WTC11 (cell line): ENCODE measurements at regions not wholly inside any gene's neighbourhood (a gene's known extent, or its start where the extent isn't known, plus 50 kb on each side); places are given as distances from the start of the nearest gene placed in this dataset.

Experiments used
- ATAC-seq: fragments of 200-7000 bp; cut with Tn5 transposase; 2 replicates; pipeline ENCODE4 v1.10.0; 2021; ENCODE audit warnings: mild to moderate bottlenecking, moderate library complexity
- CTCF ChIA-PET: fragments of 300-600 bp; sonication (Branson Sonifier 250); formaldehyde crosslinking; loops from one replicate; lab custom pipeline; 2021; ENCODE audit warnings: antibody characterized with exemption; lab: Charles Lee
- POLR2A ChIA-PET: fragments of 350-600 bp; sonication (Branson Sonifier 250); formaldehyde crosslinking; loops from one replicate; lab custom pipeline; 2021; ENCODE audit warnings: antibody characterized with exemption; lab: Charles Lee
- DNase-seq: peaks from one replicate; pipeline ENCODE4 v3.0.0; 2021; ENCODE audit warnings: low spot score
- H3K27ac Mint-ChIP-seq: 2 replicates; pipeline ENCODE4 v1.8.0; 2021; ENCODE audit warnings: mixed read lengths
- H3K27me3 Mint-ChIP-seq: 2 replicates; pipeline ENCODE4 v1.8.0; 2021; ENCODE audit warnings: low read depth, mild to moderate bottlenecking, moderate library complexity, mixed read lengths
- H3K36me3 Mint-ChIP-seq: 2 replicates; pipeline ENCODE4 v1.8.0; 2021; ENCODE audit warnings: mixed read lengths
- H3K4me1 Mint-ChIP-seq: 2 replicates; pipeline ENCODE4 v1.8.0; 2022; ENCODE audit warnings: mixed read lengths
- H3K4me3 Mint-ChIP-seq: 2 replicates; pipeline ENCODE4 v1.8.0; 2021; ENCODE audit warnings: mild to moderate bottlenecking, moderate library complexity, mixed read lengths
- H3K9me3 Mint-ChIP-seq: 2 replicates; pipeline ENCODE4 v1.8.0; 2021; ENCODE audit warnings: mixed read lengths
- ATF2 ChIP-seq: sonication (generic); formaldehyde crosslinking; IDR thresholded peaks from 2 replicates; pipeline ENCODE4 v1.8.1; 2022; ENCODE audit warnings: low read depth, missing genetic modification reagents, borderline replicate concordance
- ESRRA ChIP-seq: sonication (generic); formaldehyde crosslinking; IDR thresholded peaks from 2 replicates; pipeline ENCODE4 v1.8.1; 2022; ENCODE audit warnings: mild to moderate bottlenecking, missing genetic modification reagents, borderline replicate concordance
- FOXP1 ChIP-seq: sonication (generic); formaldehyde crosslinking; IDR thresholded peaks from 2 replicates; pipeline ENCODE4 v1.8.0; 2022; ENCODE audit warnings: missing genetic modification reagents, mild to moderate bottlenecking, moderate library complexity, borderline replicate concordance
- JAZF1 ChIP-seq: fragments of 250-450 bp; sonication (Bioruptor Pico); IDR thresholded peaks from 2 replicates; pipeline ENCODE4 v1.9.0; 2021; ENCODE audit warnings: moderate library complexity, mild to moderate bottlenecking, inconsistent platforms
- MXD4 ChIP-seq: fragments of 250-450 bp; sonication (Bioruptor Pico); IDR thresholded peaks from 2 replicates; pipeline ENCODE4 v1.8.0; 2021; ENCODE audit warnings: mild to moderate bottlenecking, moderate library complexity, borderline replicate concordance
- MYBL2 ChIP-seq: sonication (generic); formaldehyde crosslinking; IDR thresholded peaks from 2 replicates; pipeline ENCODE4 v1.8.1; 2023; ENCODE audit warnings: mild to moderate bottlenecking, moderate library complexity, missing genetic modification reagents
- NFATC4 ChIP-seq: fragments of 250-450 bp; sonication (Bioruptor Pico); IDR thresholded peaks from 2 replicates; pipeline ENCODE4 v1.9.0; 2021; ENCODE audit warnings: mild to moderate bottlenecking
- SMAD4 ChIP-seq: sonication (generic); formaldehyde crosslinking; IDR thresholded peaks from 2 replicates; pipeline ENCODE4 v1.8.0; 2022; ENCODE audit warnings: mild to moderate bottlenecking, missing genetic modification reagents
- TEAD4 ChIP-seq: sonication (generic); formaldehyde crosslinking; IDR thresholded peaks from 2 replicates; pipeline ENCODE4 v1.8.0; 2022; ENCODE audit warnings: mild to moderate bottlenecking, missing genetic modification reagents
- ZNF281 ChIP-seq: sonication (generic); formaldehyde crosslinking; IDR thresholded peaks from 2 replicates; pipeline ENCODE4 v1.8.0; 2023; ENCODE audit warnings: mild to moderate bottlenecking, missing genetic modification reagents
- TF ChIP-seq, protein P1 (sequence below): sonication (generic); formaldehyde crosslinking; conservative IDR thresholded peaks from 2 replicates; pipeline ENCODE4 v1.8.1; 2023; ENCODE audit warnings: mild to moderate bottlenecking, low read depth, missing genetic modification reagents, moderate library complexity
- TF ChIP-seq, protein P2 (sequence below): fragments of 250-450 bp; sonication (Bioruptor Pico); IDR thresholded peaks from 2 replicates; pipeline ENCODE4 v1.9.0; 2021; ENCODE audit warnings: mild to moderate bottlenecking
- TF ChIP-seq, protein P3 (sequence below): sonication (generic); formaldehyde crosslinking; IDR thresholded peaks from 2 replicates; pipeline ENCODE4 v1.8.1; 2023; ENCODE audit warnings: mild to moderate bottlenecking, missing genetic modification reagents
- TF ChIP-seq, protein P4 (sequence below): fragments of 250-450 bp; sonication (Bioruptor Pico); IDR thresholded peaks from 2 replicates; pipeline ENCODE4 v1.9.0; 2021; ENCODE audit warnings: mild to moderate bottlenecking, borderline replicate concordance

GRCh38 chr2:239836021-239836765, 188.9 kb downstream of the NDUFA10 start:
- H3K4me1 Mint-ChIP-seq, result peaks cover 10% of the 10 kb centered on the region
- POLR2A ChIA-PET, result no interaction called here
- DNase-seq (no peak), ATAC-seq (no peak)
- no peaks in the 10 kb centered on the region for H3K36me3 Mint-ChIP-seq
- peaks cover 3% of the 10 kb centered on the region; the same call in 1 of the 2 replicates for H3K27me3 Mint-ChIP-seq
- CTCF ChIA-PET, result interaction anchor here (1.2 kb wide), 1 partner anchor 12 kb away, joined by 5 read pairs; no protein-coding TSS in a partner anchor
- peaks cover 8% of the 10 kb centered on the region for H3K9me3 Mint-ChIP-seq
- no peak overlapping the region for H3K27ac Mint-ChIP-seq
- no peak overlapping the region for H3K4me3 Mint-ChIP-seq
- TF ChIP-seq ATF2 (CRISPR knock-in tag), result no peak
- TF ChIP-seq NFATC4 (CRISPR knock-in tag), result no peak
- no peak for TF ChIP-seq TEAD4
- no peak for TF ChIP-seq FOXP1 (CRISPR knock-in tag)
- TF ChIP-seq JAZF1 (CRISPR knock-in tag), result no peak

- POLR2A ChIA-PET, result no interaction called here
- Mint-ChIP-seq H3K27ac (no peak overlapping the region), H3K36me3 (no peaks in the 10 kb centered on the region), H3K4me3 (no peak overlapping the region), H3K4me1 (peaks cover 19% of the 10 kb centered on the region), H3K27me3 (peaks cover 2% of the 10 kb centered on the region), H3K9me3 (peaks cover 8% of the 10 kb centered on the region)
- CTCF ChIA-PET, result no interaction called here
- ATAC-seq, result no peak
- DNase-seq, result no peak
- no peak for TF ChIP-seq MXD4 (CRISPR knock-in tag)
- TF ChIP-seq, protein P1, sequence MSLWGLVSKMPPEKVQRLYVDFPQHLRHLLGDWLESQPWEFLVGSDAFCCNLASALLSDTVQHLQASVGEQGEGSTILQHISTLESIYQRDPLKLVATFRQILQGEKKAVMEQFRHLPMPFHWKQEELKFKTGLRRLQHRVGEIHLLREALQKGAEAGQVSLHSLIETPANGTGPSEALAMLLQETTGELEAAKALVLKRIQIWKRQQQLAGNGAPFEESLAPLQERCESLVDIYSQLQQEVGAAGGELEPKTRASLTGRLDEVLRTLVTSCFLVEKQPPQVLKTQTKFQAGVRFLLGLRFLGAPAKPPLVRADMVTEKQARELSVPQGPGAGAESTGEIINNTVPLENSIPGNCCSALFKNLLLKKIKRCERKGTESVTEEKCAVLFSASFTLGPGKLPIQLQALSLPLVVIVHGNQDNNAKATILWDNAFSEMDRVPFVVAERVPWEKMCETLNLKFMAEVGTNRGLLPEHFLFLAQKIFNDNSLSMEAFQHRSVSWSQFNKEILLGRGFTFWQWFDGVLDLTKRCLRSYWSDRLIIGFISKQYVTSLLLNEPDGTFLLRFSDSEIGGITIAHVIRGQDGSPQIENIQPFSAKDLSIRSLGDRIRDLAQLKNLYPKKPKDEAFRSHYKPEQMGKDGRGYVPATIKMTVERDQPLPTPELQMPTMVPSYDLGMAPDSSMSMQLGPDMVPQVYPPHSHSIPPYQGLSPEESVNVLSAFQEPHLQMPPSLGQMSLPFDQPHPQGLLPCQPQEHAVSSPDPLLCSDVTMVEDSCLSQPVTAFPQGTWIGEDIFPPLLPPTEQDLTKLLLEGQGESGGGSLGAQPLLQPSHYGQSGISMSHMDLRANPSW (CRISPR knock-in tag), result no peak
- no peak for TF ChIP-seq MYBL2 (CRISPR knock-in tag)
Measured at GRCh38 chr2:239835056-239835455, 190.1 kb downstream of the NDUFA10 start.

- no peak for ATAC-seq
- Mint-ChIP-seq H3K27me3 (no peaks in the 10 kb centered on the region; the same call in 1 of the 2 replicates), H3K27ac (no peak overlapping the region), H3K4me3 (no peak overlapping the region), H3K36me3 (no peaks in the 10 kb centered on the region), H3K9me3 (peaks cover 8% of the 10 kb centered on the region), H3K4me1 (peaks cover 19% of the 10 kb centered on the region)
- no peak for DNase-seq
- CTCF ChIA-PET, result interaction anchor here (1.7 kb wide), 1 partner anchor 10 kb away, joined by 6 read pairs; no protein-coding TSS in a partner anchor
- POLR2A ChIA-PET, result no interaction called here
- TF ChIP-seq, protein P2, sequence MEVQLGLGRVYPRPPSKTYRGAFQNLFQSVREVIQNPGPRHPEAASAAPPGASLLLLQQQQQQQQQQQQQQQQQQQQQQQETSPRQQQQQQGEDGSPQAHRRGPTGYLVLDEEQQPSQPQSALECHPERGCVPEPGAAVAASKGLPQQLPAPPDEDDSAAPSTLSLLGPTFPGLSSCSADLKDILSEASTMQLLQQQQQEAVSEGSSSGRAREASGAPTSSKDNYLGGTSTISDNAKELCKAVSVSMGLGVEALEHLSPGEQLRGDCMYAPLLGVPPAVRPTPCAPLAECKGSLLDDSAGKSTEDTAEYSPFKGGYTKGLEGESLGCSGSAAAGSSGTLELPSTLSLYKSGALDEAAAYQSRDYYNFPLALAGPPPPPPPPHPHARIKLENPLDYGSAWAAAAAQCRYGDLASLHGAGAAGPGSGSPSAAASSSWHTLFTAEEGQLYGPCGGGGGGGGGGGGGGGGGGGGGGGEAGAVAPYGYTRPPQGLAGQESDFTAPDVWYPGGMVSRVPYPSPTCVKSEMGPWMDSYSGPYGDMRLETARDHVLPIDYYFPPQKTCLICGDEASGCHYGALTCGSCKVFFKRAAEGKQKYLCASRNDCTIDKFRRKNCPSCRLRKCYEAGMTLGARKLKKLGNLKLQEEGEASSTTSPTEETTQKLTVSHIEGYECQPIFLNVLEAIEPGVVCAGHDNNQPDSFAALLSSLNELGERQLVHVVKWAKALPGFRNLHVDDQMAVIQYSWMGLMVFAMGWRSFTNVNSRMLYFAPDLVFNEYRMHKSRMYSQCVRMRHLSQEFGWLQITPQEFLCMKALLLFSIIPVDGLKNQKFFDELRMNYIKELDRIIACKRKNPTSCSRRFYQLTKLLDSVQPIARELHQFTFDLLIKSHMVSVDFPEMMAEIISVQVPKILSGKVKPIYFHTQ (CRISPR knock-in tag), result no peak
- TF ChIP-seq, protein P3, sequence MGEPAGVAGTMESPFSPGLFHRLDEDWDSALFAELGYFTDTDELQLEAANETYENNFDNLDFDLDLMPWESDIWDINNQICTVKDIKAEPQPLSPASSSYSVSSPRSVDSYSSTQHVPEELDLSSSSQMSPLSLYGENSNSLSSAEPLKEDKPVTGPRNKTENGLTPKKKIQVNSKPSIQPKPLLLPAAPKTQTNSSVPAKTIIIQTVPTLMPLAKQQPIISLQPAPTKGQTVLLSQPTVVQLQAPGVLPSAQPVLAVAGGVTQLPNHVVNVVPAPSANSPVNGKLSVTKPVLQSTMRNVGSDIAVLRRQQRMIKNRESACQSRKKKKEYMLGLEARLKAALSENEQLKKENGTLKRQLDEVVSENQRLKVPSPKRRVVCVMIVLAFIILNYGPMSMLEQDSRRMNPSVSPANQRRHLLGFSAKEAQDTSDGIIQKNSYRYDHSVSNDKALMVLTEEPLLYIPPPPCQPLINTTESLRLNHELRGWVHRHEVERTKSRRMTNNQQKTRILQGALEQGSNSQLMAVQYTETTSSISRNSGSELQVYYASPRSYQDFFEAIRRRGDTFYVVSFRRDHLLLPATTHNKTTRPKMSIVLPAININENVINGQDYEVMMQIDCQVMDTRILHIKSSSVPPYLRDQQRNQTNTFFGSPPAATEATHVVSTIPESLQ, result no peak
- TF ChIP-seq SMAD4 (no peak), ESRRA (CRISPR knock-in tag) (no peak), ZNF281 (CRISPR knock-in tag) (no peak)
- TF ChIP-seq, protein P4, sequence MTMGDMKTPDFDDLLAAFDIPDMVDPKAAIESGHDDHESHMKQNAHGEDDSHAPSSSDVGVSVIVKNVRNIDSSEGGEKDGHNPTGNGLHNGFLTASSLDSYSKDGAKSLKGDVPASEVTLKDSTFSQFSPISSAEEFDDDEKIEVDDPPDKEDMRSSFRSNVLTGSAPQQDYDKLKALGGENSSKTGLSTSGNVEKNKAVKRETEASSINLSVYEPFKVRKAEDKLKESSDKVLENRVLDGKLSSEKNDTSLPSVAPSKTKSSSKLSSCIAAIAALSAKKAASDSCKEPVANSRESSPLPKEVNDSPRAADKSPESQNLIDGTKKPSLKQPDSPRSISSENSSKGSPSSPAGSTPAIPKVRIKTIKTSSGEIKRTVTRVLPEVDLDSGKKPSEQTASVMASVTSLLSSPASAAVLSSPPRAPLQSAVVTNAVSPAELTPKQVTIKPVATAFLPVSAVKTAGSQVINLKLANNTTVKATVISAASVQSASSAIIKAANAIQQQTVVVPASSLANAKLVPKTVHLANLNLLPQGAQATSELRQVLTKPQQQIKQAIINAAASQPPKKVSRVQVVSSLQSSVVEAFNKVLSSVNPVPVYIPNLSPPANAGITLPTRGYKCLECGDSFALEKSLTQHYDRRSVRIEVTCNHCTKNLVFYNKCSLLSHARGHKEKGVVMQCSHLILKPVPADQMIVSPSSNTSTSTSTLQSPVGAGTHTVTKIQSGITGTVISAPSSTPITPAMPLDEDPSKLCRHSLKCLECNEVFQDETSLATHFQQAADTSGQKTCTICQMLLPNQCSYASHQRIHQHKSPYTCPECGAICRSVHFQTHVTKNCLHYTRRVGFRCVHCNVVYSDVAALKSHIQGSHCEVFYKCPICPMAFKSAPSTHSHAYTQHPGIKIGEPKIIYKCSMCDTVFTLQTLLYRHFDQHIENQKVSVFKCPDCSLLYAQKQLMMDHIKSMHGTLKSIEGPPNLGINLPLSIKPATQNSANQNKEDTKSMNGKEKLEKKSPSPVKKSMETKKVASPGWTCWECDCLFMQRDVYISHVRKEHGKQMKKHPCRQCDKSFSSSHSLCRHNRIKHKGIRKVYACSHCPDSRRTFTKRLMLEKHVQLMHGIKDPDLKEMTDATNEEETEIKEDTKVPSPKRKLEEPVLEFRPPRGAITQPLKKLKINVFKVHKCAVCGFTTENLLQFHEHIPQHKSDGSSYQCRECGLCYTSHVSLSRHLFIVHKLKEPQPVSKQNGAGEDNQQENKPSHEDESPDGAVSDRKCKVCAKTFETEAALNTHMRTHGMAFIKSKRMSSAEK, result no peak
Measured at GRCh38 chr2:239834143-239834542, 191.0 kb downstream of the NDUFA10 start.
